DND-41 (cell line): ENCODE measurements at regions not wholly inside any gene's neighbourhood (a gene's known extent, or its start where the extent isn't known, plus 50 kb on each side); places are given as distances from the start of the nearest gene placed in this dataset.

Experiments used
- ATAC-seq: fragments of 200-7000 bp; cut with Tn5 transposase; 3 replicates; pipeline ENCODE4 v1.9.1; 2021; ENCODE audit warnings: low read depth; ENCODE audit not compliant: insufficient read depth
- DNase-seq: peaks from one replicate; pipeline ENCODE4 v3.0.0-alpha.2; 2020
- H2AFZ ChIP-seq: 2 replicates; pipeline ENCODE4 v1.6.0; 2012; ENCODE audit warnings: low read depth, low read length
- H3K27ac ChIP-seq: 2 replicates; pipeline ENCODE4 v1.5.1; 2012; ENCODE audit warnings: low read length, inconsistent platforms
- H3K27me3 ChIP-seq: fragments of 200-600 bp; sonication (generic); 2 replicates; pipeline ENCODE4 v1.6.0; 2012; ENCODE audit warnings: low read length, mild to moderate bottlenecking, inconsistent platforms; ENCODE audit not compliant: insufficient read depth, poor library complexity
- H3K36me3 ChIP-seq: 2 replicates; pipeline ENCODE4 v1.5.1; 2012; ENCODE audit warnings: low read length, inconsistent platforms; ENCODE audit not compliant: insufficient read depth
- H3K4me1 ChIP-seq: 2 replicates; pipeline ENCODE4 v1.5.1; 2012; ENCODE audit warnings: mild to moderate bottlenecking, low read length; ENCODE audit not compliant: insufficient read depth
- H3K4me2 ChIP-seq: 2 replicates; pipeline ENCODE4 v1.6.0; 2012; ENCODE audit warnings: mild to moderate bottlenecking, moderate library complexity, low read length, inconsistent platforms; ENCODE audit not compliant: insufficient read depth
- H3K4me3 ChIP-seq, 2 experiments: fragments of 200-600 bp in 1 of 2; shearing (Covaris generic) in 1 of 2; 2 replicates each; pipeline ENCODE4 v1.5.1; 2012 to 2016; ENCODE audit warnings: inconsistent platforms in 2 of 2, low read length in 2 of 2, mild to moderate bottlenecking in 2 of 2, low read depth in 1 of 2, moderate library complexity in 1 of 2
- H3K79me2 ChIP-seq: 2 replicates; pipeline ENCODE4 v1.6.0; 2012; ENCODE audit warnings: low read length, inconsistent platforms; ENCODE audit not compliant: insufficient read depth
- H3K9ac ChIP-seq: 2 replicates; pipeline ENCODE4 v1.6.0; 2012; ENCODE audit warnings: low read depth, mild to moderate bottlenecking, inconsistent platforms, low read length, moderate library complexity
- H3K9me3 ChIP-seq: 2 replicates; pipeline ENCODE4 v1.5.1; 2012; ENCODE audit warnings: low read length, moderate library complexity, mild to moderate bottlenecking, inconsistent platforms; ENCODE audit not compliant: insufficient read depth, severe bottlenecking
- H4K20me1 ChIP-seq: 2 replicates; pipeline ENCODE4 v1.6.0; 2012; ENCODE audit warnings: low read length; ENCODE audit not compliant: insufficient read depth
- EZH2 ChIP-seq: IDR thresholded peaks from 3 replicates; pipeline ENCODE4 v1.6.1; 2012; ENCODE audit warnings: borderline replicate concordance, low read depth, mild to moderate bottlenecking, moderate library complexity, low read length, inconsistent platforms; ENCODE audit not compliant: severe bottlenecking
- TF ChIP-seq, protein P1 (sequence below): IDR thresholded peaks from 2 replicates; pipeline ENCODE4 v1.5.1; 2012; ENCODE audit warnings: borderline replicate concordance, low read length, moderate library complexity, mild to moderate bottlenecking; ENCODE audit not compliant: poor library complexity, severe bottlenecking; ENCODE audit errors: extremely low read depth

DNA sequence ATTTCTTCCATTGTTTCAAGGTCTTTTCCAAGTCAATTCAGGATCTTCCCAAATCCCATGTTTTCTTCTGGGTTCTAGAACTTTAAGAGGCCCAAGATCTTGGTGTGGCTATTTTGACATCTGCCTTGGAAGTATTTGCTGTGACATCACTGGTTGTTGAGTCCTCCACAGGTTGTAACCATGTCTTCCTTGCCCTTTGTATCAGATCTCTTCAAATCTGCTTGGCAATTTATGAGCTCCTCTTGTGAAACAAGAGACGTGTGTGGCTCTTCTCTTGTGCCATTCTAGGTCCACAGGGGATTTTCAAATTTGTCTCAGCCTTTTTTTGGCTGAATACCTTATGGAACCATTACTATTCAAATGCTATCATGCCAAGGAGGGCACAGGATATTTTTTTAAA, 60.3 kb upstream of the KCNK2 start:
- H3K36me3 ChIP-seq = no peaks in the 10 kb centered on the region
- H3K4me1 ChIP-seq = no peaks in the 10 kb centered on the region
- H3K27ac ChIP-seq = no peak overlapping the region
- no peaks in the 10 kb centered on the region for H4K20me1 ChIP-seq
- ATAC-seq (no peak), DNase-seq (no peak)
- no peak overlapping the region for H3K9ac ChIP-seq
- H3K4me2 ChIP-seq = no peak overlapping the region
- no peaks in the 10 kb centered on the region for H3K27me3 ChIP-seq
- no peak overlapping the region for H2AFZ ChIP-seq
- H3K79me2 ChIP-seq = no peaks in the 10 kb centered on the region
- no peak overlapping the region for H3K4me3 ChIP-seq
- TF ChIP-seq, protein P1, sequence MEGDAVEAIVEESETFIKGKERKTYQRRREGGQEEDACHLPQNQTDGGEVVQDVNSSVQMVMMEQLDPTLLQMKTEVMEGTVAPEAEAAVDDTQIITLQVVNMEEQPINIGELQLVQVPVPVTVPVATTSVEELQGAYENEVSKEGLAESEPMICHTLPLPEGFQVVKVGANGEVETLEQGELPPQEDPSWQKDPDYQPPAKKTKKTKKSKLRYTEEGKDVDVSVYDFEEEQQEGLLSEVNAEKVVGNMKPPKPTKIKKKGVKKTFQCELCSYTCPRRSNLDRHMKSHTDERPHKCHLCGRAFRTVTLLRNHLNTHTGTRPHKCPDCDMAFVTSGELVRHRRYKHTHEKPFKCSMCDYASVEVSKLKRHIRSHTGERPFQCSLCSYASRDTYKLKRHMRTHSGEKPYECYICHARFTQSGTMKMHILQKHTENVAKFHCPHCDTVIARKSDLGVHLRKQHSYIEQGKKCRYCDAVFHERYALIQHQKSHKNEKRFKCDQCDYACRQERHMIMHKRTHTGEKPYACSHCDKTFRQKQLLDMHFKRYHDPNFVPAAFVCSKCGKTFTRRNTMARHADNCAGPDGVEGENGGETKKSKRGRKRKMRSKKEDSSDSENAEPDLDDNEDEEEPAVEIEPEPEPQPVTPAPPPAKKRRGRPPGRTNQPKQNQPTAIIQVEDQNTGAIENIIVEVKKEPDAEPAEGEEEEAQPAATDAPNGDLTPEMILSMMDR = no peak
- TF ChIP-seq EZH2 = no peak
- H3K9me3 ChIP-seq = no peaks in the 10 kb centered on the region

DNA sequence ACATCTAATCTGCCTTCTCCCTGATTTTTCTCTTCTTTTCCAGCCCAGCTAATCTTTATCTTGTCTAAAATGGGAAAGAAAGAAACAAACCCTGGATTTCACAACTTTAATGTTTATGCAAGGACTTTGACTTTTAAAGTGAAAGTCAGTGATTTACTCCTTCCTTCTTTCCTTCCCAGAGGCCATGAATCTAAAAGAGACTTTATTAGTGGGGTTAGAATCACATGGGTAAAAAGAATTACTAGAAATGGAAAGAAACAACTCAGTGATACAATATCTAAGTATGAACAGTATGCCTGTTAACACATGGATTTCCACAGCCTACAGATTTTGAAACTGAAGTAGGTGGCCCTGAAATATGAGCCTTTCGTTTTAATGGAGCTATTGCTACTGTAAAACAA, 59.8 kb upstream of the KCNK2 start:
- DNase-seq = no peak
- Histone ChIP-seq H3K4me2 (no peak overlapping the region), H3K27ac (no peak overlapping the region), H3K9ac (no peak overlapping the region), H4K20me1 (no peaks in the 10 kb centered on the region), H3K9me3 (no peaks in the 10 kb centered on the region), H3K79me2 (no peaks in the 10 kb centered on the region), H3K4me1 (no peaks in the 10 kb centered on the region), H3K36me3 (no peaks in the 10 kb centered on the region), H3K27me3 (no peaks in the 10 kb centered on the region), H3K4me3 (no peak overlapping the region), H2AFZ (no peak overlapping the region)
- TF ChIP-seq, protein P1 = no peak
- no peak for TF ChIP-seq EZH2
- no peak for ATAC-seq

DNA sequence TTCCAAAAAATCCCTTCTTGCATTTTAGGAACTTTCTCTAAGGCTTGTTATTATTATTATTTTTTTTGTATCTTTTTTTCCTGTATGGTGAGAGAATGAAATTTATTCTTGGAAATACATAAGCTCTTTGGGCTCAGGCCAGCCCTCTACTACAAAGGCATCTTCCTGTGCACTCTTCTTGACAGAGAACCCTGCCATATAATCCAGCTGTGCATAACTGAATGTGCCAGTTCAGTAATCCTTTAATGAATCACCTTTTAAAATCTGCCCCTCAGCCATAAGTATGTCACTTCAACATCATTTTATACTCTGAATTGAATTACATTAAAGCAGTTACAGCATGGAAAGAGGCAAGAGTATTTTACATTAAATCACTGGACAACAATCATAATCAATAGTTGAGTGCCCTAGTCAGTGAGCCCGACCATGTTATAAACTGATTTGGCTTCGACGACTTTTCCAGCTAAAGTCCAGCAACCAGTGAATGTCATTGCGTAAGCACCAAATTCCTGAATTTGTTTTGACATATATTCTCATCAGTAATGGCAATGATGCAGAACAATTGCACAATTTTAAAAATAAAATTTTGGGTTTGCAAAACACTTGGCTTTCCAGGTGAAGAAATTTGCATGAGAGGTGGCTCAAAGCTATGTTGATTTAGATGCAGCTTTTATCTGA, 59.2 kb upstream of the KCNK2 start:
- no peaks in the 10 kb centered on the region for H3K27me3 ChIP-seq
- H3K27ac ChIP-seq = no peak overlapping the region

More for the DNA sequence above, 59.2 kb upstream of the KCNK2 start:
- no peaks in the 10 kb centered on the region for H3K36me3 ChIP-seq
- no peak overlapping the region for H3K9ac ChIP-seq
- H3K4me3 ChIP-seq = no peak overlapping the region
- H3K79me2 ChIP-seq = no peaks in the 10 kb centered on the region
- no peak overlapping the region for H2AFZ ChIP-seq
- no peak for DNase-seq
- H3K4me2 ChIP-seq = no peak overlapping the region
- H3K4me1 ChIP-seq = no peaks in the 10 kb centered on the region
- TF ChIP-seq, protein P1 = no peak
- TF ChIP-seq EZH2 = no peak
- no peak for ATAC-seq
- H4K20me1 ChIP-seq = no peaks in the 10 kb centered on the region
- no peaks in the 10 kb centered on the region for H3K9me3 ChIP-seq
